GM19239 (cell line): ENCODE measurements at regions not wholly inside any gene's neighbourhood (a gene's known extent, or its start where the extent isn't known, plus 50 kb on each side); places are given as distances from the start of the nearest gene placed in this dataset.
A peak's percentile ranks its signal among the peaks of the same experiment; 100 is the strongest.

Experiments used
- DNase-seq: peaks from one replicate; pipeline ENCODE4 v3.0.0; 2011; ENCODE audit warnings: low spot score; ENCODE audit not compliant: insufficient read length
- FAIRE-seq: peaks from 2 replicates; lab custom pipeline; 2011; peaks lifted over from hg19 to GRCh38; lab: Jason Lieb, UNC

DNA sequence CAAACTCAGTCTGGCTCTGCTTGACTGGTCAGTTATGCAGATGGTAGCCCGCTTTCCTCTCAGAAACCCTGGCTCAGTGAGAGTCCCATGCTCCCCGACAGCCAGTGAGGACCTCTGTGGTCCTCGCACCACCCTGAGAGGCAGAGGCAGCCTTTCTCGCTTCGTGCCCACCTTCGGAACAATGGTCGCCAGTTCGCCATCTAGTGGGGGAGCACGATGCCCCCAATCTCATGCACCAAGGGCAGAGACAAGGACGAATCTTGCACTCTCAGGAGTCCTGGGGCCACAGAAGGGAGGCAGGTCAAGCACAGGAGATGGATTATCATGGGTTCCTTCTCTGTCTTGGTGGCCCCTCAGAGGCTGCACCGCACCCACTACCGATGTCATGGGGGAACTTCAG, 75.2 kb downstream of the RHCG start:
- DNase-seq (no peak), FAIRE-seq (no peak)

DNA sequence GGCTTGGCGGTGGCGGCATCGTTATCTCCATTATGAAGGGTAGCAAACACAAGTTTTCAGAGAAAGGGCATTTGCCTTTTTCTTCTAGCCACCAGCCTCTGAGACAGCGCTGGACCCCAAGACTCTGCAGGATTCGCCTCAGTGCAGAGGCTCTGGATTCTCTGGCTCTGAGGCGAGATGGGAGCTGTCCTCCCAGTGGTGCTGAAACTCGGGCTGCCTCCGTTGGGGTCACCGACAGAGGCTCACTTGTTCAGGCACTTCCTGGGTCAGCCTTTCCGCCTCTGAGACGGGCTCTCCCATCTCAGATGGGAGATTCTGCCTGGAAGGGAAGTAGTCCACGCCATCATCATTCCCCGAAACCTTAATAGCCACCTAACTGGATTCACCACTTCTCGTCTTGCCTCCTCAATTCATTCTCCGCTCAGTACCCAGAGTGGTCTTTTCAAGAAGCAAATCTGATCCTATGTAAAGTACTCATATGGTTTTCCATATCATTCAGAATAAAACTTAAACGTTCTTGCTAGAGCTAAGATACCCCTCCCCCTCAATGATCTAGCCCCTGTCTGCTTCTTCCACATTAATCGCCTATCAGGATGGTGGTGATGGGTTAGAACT, 76.9 kb downstream of the RHCG start:
- no peak for FAIRE-seq

DNA sequence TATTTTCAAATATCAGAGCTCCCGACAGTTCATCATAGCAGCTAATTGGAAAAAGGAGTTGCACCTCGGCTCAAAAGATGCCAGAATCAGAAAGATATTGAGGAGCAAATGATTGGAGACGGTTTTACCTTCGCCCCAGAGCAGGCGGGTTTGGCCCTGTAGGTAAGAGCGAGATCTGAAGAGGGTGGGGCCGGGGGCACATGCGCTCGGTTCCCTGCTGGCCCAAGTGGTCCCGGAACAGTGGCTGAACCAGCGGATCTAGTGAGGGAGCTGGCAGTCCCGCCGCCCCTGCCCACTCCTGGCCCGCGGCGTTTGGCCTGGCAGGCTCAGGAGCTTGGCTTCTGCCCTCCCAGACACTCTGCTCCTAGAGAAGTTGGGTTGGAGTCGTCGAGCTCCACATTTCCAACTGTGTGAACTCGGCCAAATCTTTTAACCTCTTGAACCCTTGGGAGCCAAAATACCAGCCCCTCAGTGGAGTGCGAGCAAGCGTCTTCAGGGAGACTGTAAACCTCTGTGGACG, 79.1 kb downstream of the RHCG start:
- DNase-seq = no peak
- no peak for FAIRE-seq

More for the DNA sequence above, 76.9 kb downstream of the RHCG start:
- no peak for DNase-seq

DNA sequence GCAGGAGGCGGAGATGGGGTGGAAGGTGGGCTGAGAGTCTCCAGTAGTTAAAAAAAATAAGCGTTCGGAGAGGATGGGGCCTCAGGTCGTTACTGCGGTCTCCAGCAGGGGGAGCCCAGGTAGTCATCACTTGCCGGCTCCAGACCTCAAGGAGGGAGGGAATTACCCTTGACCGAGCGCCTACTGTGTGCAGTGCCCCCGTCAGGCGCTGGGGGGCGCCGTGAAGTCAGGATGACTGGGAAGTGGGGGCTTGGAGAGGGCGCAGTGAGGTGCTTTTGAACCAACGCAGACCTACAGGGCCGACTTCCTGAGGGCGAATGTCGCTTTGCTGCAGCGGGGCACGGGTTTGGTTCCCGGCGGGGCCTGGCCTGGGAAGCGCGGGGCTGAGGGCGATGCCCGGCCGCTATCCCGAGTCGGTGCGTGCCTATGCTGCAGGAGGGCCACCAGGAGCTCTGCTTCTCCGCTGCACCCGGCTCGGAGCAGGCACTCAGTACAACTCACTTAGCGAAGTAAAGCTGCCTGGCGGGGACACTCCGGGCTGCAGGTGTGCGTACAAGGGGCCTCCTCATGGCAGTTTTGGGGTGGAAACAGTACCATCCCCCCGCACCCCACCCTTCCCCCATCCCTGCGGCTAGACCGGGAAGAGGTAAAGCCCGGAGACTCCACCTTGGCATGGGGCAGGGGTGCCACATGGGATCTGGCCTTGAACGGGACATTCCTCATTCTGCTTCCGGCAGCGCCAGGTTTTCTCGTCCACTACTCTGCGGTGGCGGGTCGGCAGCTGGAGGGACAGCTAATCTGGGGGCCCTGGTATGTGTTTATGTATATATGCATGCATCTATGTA, 79.8 kb downstream of the RHCG start:
- FAIRE-seq = peak; percentile 84
- DNase-seq = peak; percentile 84

DNA sequence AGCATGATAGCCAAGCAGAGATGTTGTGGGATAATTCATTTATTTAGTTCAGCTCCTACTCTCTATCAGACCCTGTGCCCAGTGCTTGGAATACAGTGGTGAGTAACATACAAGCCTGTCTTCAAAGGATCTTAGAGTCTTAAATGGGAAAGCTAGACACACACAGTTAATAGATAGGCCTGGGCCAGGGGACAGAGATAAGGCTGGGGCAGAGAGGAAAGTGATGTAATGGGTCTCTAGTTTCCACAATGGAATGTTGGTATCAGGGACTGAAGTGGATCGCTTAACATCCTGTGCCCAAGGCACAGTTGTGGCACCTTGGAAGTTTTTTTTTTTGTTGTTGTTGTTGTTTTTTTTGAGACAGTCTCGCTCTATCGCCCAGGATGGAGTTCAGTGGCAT, 79.9 kb upstream of the POLG start:
- no peak for FAIRE-seq
- DNase-seq = no peak

DNA sequence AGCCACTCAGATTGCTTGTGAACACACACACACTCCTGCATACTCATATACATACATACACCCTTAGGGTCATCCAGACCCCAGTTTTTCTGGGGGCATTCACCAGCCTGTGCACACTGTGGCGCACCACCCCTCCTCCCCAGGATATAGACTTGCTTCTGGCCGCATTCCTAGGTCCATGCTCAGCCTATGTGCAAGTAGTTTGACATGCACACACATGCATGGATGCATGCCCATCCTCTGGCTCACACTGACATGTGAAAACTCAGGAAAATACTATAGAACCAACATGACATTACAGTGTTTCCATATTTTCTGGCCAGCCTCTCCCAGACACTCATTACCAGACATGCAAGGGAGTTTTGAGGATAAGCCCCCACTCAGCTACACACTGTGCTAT, 79.3 kb upstream of the POLG start:
- no peak for FAIRE-seq
- DNase-seq = no peak

DNA sequence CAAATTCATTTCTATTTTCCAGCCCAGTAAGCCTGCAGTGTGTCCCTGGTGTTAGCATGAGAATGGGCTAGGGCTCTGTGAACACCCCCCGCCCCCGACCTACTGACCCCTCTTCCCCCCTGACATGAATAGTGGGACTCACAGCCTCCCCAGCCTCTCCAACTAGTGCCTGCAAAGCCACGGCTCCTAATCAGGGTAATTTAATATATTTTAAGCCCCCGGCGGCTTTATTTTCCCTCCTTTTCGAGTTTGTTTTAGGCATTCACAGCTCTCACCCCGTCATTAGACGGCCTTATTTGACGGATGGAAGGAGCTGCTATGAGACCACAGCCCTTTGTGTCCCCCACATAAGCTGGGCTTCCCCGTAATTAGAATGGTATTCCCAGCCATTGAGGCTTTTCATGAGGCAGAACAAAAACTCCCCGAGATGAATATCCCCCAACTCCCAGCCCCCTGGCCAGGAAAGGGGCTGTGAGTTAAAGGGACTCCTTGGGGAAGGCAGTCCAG, 78.3 kb upstream of the POLG start:
- no peak for DNase-seq
- FAIRE-seq = no peak

DNA sequence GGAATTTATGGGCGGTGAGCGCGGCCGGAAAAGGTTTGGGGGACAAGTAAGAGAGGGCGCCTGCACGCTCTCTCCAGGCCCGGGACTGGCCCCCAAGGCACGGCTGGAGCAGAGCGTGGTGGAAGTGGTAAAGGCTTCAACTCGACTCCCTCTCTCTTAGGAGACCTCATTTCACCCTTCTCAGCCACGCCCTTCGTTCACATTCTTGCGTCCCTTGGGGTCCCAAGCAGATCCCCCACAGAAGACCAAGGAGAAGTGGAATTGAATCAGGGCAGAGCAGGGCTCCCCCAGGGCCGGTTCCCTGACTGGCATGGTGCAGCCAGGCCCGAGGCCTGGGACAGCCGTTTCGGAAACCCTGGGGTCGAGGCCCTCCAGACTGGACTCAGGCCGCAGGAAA, 75.4 kb upstream of the POLG start:
- no peak for DNase-seq
- FAIRE-seq = no peak

DNA sequence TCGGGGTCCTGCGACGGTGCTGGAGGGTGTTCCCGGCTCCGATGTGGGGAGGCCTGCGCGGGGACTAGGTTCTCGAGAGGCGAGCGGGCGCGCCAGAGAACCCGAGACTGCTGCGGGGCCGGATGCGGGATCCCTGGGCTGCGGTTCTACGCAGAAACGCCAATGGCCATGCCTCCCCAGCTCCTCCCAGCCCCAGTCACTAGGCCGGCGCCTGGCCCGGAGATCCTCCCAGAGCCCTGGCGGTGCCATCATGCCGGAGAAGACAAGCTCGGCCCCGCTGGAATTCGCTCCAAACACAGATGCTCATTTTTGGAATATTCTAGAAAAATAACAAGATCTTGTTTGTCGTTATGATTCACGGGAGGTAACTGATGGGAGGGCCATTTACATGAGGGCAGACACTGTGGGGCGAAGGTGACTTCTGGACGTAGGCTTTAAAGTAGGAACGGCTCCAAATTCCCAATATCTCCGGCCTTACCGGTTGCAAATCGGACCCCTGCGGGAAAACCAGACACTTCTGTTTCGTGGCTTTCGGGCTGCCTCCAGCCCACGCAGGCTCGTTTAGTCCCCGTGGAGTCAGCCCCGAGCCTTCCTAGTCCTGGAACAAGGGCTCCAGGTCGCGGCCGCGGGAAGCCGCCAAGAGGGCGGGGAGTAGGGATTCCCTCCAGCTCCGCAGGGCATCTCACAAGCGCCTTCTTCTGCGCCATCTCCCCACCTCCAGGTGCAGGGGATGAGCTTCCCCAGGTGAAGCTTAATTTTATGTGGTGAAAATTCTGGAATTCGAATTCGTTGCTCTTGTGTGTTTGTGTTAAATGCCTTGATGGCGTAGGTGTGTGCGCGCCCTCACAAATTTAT, 74.8 kb upstream of the POLG start:
- DNase-seq (no peak), FAIRE-seq (no peak)

DNA sequence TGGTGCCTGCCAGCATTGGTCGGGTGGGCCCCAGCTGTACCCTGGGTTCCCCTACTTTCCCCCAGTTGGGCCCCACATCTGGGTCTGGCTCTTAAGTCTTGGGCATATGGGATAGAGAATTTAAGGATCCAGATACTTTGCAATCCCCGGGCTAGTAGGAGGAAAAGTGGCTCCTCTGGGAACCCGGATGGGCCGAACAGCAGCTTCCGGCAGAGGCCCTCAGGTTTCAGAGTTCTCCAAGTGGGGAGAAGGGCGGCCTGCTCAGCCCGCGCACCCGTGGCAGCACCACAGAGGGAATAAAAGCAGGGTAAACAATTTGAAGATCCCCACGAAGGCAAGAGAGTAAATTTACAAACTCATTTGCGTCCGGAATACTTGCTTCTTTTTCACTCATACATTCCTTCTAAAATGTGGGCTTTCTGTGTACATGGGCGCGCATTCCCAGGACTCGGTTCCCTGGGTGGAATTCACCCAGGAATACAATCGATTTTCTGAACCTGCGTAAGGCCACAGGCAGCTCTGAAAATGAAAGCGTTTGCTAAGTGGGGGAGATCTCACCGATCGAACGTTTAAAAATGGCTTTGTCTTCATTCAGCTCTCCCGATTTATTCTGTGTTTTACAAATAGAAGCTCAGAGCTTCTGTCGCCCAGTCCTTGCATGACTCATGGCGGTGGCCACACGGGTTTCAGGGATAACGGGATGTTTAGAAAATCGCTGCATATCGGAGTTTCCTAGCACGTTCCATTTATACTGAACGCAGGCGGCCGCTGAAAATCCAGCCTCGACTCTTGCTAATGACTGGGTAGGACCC, 74.0 kb upstream of the POLG start:
- DNase-seq (no peak), FAIRE-seq (peak; percentile 58)

DNA sequence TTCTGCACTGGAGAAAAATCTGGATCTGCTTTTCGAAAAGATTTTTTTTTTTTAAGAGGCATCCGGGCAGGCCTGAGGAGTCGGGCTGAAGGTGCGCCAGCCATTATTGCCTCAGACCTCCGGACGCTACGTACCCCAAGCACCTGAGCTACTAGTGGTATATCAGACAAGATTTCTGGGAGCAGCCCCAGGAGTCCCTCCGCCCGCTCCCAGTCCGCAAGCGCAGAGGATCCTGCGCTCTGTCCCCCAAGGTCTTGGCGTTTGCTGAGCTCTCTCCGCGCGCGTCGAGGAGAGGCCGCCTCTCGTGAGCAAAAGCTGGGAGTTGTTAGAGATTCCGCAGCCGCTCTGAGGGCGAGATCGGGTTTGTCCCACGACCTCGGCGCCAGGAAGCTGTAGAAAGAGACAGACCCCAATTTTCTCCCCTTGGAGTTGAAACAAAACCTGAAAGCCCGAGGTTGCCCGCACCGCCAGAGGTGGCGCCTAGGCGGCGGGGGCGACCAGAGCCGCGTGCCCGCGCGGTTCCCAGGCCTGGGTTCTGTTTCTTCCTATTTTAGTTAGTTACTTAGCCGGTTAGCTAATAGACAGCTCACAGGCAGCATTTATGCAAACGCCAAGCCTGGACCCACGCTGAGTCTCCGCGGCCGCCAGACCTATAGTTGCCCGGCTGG, 72.5 kb upstream of the POLG start:
- DNase-seq = no peak
- no peak for FAIRE-seq

DNA sequence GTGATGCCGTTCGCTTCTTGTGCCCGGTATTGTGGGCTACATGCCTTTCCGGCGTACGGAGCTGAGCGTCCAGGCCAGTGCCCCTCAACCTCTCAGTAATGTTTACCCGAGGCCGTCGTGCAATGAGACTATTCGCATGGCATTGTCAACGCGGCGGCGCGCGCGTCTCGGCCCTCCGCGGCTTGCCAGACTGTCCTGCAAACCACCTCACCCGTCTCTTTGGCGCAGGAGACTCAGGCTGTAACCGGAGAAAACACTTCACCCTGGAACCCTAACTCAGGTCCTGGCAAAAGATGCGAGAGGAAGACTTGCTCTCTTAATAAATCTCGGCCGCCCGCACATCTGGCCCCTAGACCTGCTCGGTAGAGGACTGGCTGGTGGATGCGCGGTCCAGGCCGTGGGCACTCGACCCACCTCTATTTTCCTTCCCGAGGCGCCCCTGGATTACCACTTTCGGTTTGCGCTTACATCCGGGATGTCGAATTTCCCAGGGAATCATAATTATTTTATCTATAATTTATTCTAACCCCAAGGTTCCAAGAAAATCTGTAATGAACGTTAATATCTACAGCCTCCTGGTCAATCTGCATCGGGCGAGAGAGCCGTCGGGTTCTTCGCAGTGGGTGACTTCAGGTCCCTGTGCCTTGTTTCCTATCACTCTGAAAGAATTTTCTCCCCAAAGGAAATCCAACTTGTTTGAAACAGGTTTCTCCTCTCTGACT, 71.8 kb upstream of the POLG start:
- DNase-seq (no peak), FAIRE-seq (no peak)

DNA sequence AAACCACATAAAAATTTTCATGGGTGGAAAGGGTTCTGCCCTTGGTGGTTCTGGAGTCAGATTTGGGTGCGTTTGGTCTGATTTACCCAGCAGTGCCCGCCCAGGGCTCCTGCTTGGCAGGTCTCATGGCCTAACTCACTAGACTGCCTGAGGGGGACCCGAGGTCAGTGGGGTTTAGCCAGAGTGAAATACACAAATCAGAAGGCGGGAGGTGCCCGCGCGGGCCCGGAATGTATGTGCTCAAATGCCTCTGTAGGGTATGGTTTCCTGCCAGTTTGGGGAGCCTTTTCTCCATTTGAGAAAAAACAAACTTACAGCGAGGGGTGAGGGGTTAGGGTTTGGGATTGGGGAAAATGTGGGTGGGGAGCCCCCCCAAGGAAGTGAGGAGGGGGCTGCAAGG, 70.9 kb upstream of the POLG start:
- DNase-seq (no peak), FAIRE-seq (no peak)

DNA sequence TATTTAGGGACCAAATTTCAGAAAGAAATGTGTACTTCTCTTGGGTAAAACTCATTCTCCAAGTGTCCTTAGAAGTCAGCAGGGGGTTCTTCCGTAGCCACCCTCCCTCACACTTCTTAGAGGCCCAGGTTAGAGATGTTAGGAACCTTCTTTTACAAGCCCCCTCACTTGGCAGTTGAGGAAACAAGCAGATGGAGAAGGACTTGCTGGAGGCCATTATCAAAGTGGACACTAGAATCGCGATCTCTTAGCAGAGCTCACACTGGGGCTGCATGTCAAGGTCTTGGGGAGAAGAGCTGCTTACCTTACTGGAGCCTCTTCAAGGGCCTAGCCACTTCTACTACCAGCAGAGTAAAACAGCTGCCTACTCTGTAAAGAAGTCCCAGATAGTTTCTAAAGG, 69.4 kb upstream of the POLG start:
- no peak for DNase-seq
- no peak for FAIRE-seq

DNA sequence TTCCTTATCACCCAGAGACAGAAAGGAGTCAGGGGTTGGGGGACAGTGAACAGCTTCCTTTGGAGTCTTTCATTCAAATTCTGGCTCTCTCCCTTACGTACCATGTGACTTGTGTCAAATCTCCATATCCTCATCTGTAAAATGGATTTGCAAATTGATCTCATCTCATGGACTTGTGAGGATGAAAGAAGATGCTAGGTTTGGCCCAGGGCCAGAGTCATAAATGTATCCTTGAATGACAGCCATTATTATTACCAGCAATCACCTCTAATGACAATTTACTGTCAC, 67.8 kb upstream of the POLG start:
- FAIRE-seq (no peak), DNase-seq (no peak)

DNA sequence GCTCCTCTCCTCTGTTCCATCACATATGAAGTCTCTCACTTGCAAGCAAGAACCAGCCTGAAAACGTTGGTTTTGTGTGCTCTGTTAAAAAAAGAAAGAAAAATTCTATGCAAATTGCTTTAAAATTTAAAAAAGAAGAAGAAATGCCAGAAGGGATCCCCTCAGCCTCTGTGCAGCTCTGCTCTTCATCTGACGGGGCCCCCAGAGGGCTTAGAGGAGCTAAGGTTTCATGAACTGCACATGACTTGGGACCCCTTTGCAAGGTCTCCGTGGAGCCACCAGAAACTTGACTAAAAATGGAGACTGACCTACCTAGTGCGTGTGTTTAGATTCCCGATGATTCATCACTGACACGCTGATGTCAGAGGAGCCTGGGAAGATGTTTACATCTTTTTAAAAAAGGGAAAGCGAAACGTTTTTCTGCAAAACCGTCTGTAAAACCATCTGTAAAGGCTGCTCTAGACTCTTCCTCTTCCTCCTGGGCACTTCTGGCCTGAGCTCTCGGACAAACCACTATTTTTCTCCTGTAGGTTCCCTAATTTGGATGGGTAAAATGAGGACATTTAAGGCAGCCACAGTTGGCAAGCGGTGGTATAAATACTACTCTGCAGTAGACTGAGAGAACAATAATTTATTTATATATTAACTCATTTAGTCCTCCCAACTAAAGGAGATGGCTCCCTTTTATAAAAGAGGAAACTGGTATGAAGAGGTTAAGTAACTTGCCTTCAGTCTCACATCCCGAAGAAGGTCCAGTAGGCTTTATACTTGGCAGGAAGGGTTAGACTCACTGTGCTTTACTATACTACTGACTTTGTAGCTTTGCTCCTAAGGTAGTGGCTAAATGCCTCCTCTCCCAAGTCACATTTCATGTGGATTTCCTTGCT, 67.2 kb upstream of the POLG start:
- DNase-seq (no peak), FAIRE-seq (peak; percentile 48)

DNA sequence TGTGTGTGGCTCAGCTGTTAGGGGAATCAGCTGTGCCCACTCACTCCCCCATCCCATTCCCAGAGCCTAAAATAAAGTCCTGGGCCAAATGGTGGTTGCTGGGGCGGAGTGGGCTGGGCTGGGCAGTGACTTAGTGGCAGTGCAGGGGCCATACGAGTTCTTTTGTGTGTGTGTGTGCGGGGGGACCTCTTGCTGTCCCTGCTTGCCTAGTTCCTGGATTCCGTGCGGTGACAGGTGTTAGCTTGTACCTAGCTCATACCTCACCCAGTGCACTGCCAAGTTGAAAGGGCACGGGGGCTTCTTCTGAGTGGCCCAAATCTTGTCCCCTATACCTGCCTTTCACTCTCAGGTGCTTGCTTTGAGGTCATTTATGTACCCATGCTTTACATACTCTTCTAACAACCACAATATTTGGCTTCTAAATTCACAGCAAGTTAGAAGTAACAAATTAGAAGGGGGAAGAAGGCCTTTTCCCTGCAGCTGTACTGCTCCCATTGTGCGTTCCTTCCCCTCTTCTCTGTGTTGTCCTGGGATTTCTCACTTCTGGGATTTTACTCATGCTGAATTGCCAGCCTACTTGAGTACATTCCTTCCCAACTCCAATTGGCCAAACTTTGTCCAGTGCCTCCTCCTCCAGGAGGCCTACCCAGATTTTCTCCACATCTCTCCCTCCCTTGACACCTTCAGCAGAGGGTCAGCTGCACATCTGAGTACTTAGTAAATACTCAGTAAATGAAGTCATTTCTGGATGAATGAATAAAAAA, 66.3 kb upstream of the POLG start:
- DNase-seq (no peak), FAIRE-seq (no peak)
